ENCODE measurements at regions not wholly inside any gene's neighbourhood (a gene's known extent, or its start where the extent isn't known, plus 50 kb on each side); places are given as distances from the start of the nearest gene placed in this dataset.

DNA sequence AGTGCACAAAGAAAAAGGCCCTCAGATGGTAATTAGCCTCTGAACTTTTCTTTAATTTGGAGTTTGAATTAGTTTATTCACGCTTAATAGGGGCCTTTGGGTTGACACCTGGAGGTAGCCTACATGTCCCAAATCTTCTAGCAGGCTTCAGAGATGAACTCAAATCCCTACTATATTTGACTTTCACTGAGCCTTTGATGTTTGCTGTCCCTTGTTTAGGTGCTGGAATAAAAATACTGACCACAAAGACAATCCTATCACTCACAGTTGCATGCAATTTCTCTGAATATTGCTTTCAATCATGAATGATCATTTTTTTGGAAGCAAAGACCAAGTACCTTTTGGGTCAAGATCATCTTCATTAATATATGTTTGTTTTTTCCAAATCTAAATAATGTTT, 564.0 kb upstream of the FANCL start:
- ChIA-PET CTCF (no interaction called here), POLR2A (no interaction called here)
- no peak for DNase-seq (ENCODE audit: extremely low spot score)
- TF ChIP-seq, protein P1, sequence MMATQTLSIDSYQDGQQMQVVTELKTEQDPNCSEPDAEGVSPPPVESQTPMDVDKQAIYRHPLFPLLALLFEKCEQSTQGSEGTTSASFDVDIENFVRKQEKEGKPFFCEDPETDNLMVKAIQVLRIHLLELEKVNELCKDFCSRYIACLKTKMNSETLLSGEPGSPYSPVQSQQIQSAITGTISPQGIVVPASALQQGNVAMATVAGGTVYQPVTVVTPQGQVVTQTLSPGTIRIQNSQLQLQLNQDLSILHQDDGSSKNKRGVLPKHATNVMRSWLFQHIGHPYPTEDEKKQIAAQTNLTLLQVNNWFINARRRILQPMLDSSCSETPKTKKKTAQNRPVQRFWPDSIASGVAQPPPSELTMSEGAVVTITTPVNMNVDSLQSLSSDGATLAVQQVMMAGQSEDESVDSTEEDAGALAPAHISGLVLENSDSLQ (IDR thresholded peaks at IDR 0.05): no peak
- no peak for TF ChIP-seq SP1 (IDR thresholded peaks at IDR 0.05)
- TF ChIP-seq BHLHE40 (IDR thresholded peaks at IDR 0.05; ENCODE audit: borderline replicate concordance): no peak
- no peak for TF ChIP-seq ARNT (IDR thresholded peaks at IDR 0.05)
- TF ChIP-seq NFRKB (IDR thresholded peaks at IDR 0.05): no peak
- TF ChIP-seq FOXA1 (IDR thresholded peaks at IDR 0.05): no peak
- TF ChIP-seq L3MBTL2 (conservative IDR thresholded peaks at IDR 0.05): no peak
- no peak for TF ChIP-seq ELF4 (IDR thresholded peaks at IDR 0.05)
- TF ChIP-seq ZNF384 (IDR thresholded peaks at IDR 0.05): no peak
- no peak for TF ChIP-seq CTBP1 (IDR thresholded peaks at IDR 0.05; ENCODE audit: borderline replicate concordance)
- TF ChIP-seq TARDBP (IDR thresholded peaks at IDR 0.05): no peak
- no peak for TF ChIP-seq HDGF (IDR thresholded peaks at IDR 0.05; ENCODE audit: borderline replicate concordance)
- TF ChIP-seq FOXK2 (IDR thresholded peaks at IDR 0.05): no peak
- no peak for TF ChIP-seq SUZ12 (IDR thresholded peaks at IDR 0.05)
- no peak for TF ChIP-seq FOXM1 (IDR thresholded peaks at IDR 0.05; ENCODE audit: borderline replicate concordance)

DNA sequence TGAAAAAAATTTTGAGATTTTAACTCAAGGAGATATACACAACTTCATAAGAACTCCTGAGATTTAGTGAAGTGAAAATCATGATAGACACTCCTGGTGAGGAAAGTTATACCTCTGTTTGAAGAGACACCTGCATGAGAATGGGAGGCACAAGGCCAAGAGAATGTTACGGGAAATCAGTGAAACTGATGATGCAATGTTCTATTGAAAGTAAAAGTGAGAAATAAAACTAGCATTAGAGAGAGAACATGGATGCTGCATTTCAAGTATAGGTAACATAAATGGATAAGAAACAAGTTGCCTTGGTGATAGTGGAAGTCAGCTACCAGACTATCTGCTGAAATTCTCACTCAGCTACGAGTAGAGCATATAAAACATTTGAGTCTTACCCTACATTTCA, 562.1 kb upstream of the FANCL start:
- no peak for DNase-seq (ENCODE audit: extremely low spot score)
- TF ChIP-seq TARDBP (IDR thresholded peaks at IDR 0.05): no peak
- TF ChIP-seq FOXK2 (IDR thresholded peaks at IDR 0.05): no peak
- no peak for TF ChIP-seq ZNF384 (IDR thresholded peaks at IDR 0.05)
- no peak for TF ChIP-seq LEF1 (IDR thresholded peaks at IDR 0.05; ENCODE audit: borderline replicate concordance)
- no peak for TF ChIP-seq FOXM1 (IDR thresholded peaks at IDR 0.05; ENCODE audit: borderline replicate concordance)
- no peak for TF ChIP-seq ELF4 (IDR thresholded peaks at IDR 0.05)
- TF ChIP-seq FOXA1 (IDR thresholded peaks at IDR 0.05): no peak
- TF ChIP-seq SUZ12 (IDR thresholded peaks at IDR 0.05): no peak
- TF ChIP-seq L3MBTL2 (conservative IDR thresholded peaks at IDR 0.05): no peak
- TF ChIP-seq ARNT (IDR thresholded peaks at IDR 0.05): no peak
- no peak for TF ChIP-seq SP1 (IDR thresholded peaks at IDR 0.05)
- TF ChIP-seq NFRKB (IDR thresholded peaks at IDR 0.05): no peak
- TF ChIP-seq, protein P1 (IDR thresholded peaks at IDR 0.05): no peak
- TF ChIP-seq HDGF (IDR thresholded peaks at IDR 0.05; ENCODE audit: borderline replicate concordance): no peak
- TF ChIP-seq CTBP1 (IDR thresholded peaks at IDR 0.05; ENCODE audit: borderline replicate concordance): no peak
- POLR2A ChIA-PET: no interaction called here
- CTCF ChIA-PET: no interaction called here

DNA sequence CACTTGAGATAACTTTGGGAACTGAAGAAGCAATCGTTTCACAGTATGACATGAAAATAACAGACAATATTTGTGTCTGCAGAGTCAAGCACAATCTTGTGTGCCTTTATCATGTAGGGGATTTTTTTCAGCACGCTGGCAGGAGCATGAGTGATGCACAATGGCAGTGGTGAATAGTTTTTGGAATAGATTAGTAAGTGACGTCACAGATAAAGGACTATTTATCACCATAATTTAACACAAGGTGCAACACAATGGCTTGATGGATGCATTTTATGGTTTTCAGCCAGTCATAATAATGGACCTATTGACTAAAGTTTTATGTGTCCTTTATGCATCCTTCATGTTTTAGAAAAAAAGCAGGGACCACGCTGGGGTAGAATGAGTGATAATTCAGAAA, 559.8 kb upstream of the FANCL start:
- CTCF ChIA-PET: no interaction called here
- TF ChIP-seq BHLHE40 (IDR thresholded peaks at IDR 0.05; ENCODE audit: borderline replicate concordance) (no peak), FOXA1 (IDR thresholded peaks at IDR 0.05) (no peak), CTBP1 (IDR thresholded peaks at IDR 0.05; ENCODE audit: borderline replicate concordance) (no peak), FOXM1 (IDR thresholded peaks at IDR 0.05; ENCODE audit: borderline replicate concordance) (no peak), TARDBP (IDR thresholded peaks at IDR 0.05) (no peak), ELF4 (IDR thresholded peaks at IDR 0.05) (no peak), ARNT (IDR thresholded peaks at IDR 0.05) (no peak), SUZ12 (IDR thresholded peaks at IDR 0.05) (no peak), HDGF (IDR thresholded peaks at IDR 0.05; ENCODE audit: borderline replicate concordance) (no peak), ZNF384 (IDR thresholded peaks at IDR 0.05) (no peak), LEF1 (IDR thresholded peaks at IDR 0.05; ENCODE audit: borderline replicate concordance) (no peak), NFRKB (IDR thresholded peaks at IDR 0.05) (no peak), SP1 (IDR thresholded peaks at IDR 0.05) (no peak), L3MBTL2 (conservative IDR thresholded peaks at IDR 0.05) (no peak), FOXK2 (IDR thresholded peaks at IDR 0.05) (no peak)
- TF ChIP-seq, protein P1 (IDR thresholded peaks at IDR 0.05): no peak
- no peak for DNase-seq (ENCODE audit: extremely low spot score)
- POLR2A ChIA-PET: no interaction called here

DNA sequence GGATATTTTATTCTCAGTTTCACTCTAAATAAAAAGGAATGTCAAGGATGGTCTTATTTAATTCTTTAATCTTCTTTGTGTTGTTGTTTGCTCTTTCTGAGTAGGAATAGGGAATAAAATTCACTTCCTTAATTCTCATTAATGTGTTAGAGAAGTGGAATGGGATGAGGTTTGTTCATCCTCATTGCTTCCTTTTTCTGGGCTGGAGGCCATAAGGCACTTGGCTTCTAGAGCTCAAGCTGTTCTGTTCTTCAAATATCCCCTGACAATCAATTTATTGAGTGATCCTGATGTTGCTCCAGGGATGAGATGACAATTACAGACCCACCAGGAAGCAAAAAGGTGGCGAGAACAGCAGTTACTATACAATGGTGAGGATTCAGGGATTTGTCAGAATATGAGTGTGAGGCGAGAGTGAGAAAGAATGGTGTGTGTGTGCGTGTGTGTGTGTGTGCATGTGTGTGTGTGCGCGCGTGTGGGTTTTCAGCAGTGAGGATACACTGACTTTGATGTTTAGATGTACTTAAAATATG, 557.6 kb upstream of the FANCL start:
- ChIA-PET CTCF (no interaction called here), POLR2A (no interaction called here)
- TF ChIP-seq CTBP1 (IDR thresholded peaks at IDR 0.05; ENCODE audit: borderline replicate concordance) (no peak), LEF1 (IDR thresholded peaks at IDR 0.05; ENCODE audit: borderline replicate concordance) (no peak), HDGF (IDR thresholded peaks at IDR 0.05; ENCODE audit: borderline replicate concordance) (no peak), TARDBP (IDR thresholded peaks at IDR 0.05) (no peak), BHLHE40 (IDR thresholded peaks at IDR 0.05; ENCODE audit: borderline replicate concordance) (no peak), FOXA1 (IDR thresholded peaks at IDR 0.05) (no peak), ZNF384 (IDR thresholded peaks at IDR 0.05) (no peak), NFRKB (IDR thresholded peaks at IDR 0.05) (no peak), SUZ12 (IDR thresholded peaks at IDR 0.05) (no peak), FOXK2 (IDR thresholded peaks at IDR 0.05) (no peak), L3MBTL2 (conservative IDR thresholded peaks at IDR 0.05) (no peak), ELF4 (IDR thresholded peaks at IDR 0.05) (no peak), SP1 (IDR thresholded peaks at IDR 0.05) (no peak), FOXM1 (IDR thresholded peaks at IDR 0.05; ENCODE audit: borderline replicate concordance) (no peak), ARNT (IDR thresholded peaks at IDR 0.05) (no peak)
- TF ChIP-seq, protein P1 (IDR thresholded peaks at IDR 0.05): no peak
- DNase-seq (ENCODE audit: extremely low spot score): no peak

- TF ChIP-seq, protein P1 (IDR thresholded peaks at IDR 0.05): peak; percentile 68
- no peak for TF ChIP-seq SP1 (IDR thresholded peaks at IDR 0.05)
- CTCF ChIA-PET: no interaction called here
- no peak for DNase-seq (ENCODE audit: extremely low spot score)
- POLR2A ChIA-PET: no interaction called here
These were observed 555.2 kb upstream of the FANCL start for GRCh38 chr2:58796239-58796910.

All from HEK293T (cell line).